HG03378 (cell line): ENCODE measurements at regions not wholly inside any gene's neighbourhood (a gene's known extent, or its start where the extent isn't known, plus 50 kb on each side); places are given as distances from the start of the nearest gene placed in this dataset.
A peak's percentile ranks its signal among the peaks of the same experiment; 100 is the strongest.

ENCODE experiments used
- ATAC-seq: cut with Tn5 transposase; IDR thresholded peaks from one replicate; pipeline ENCODE4 v1.9.1; 2021; ENCODE audit warnings: mild to moderate bottlenecking, moderate library complexity; ENCODE audit not compliant: unreplicated experiment

DNA sequence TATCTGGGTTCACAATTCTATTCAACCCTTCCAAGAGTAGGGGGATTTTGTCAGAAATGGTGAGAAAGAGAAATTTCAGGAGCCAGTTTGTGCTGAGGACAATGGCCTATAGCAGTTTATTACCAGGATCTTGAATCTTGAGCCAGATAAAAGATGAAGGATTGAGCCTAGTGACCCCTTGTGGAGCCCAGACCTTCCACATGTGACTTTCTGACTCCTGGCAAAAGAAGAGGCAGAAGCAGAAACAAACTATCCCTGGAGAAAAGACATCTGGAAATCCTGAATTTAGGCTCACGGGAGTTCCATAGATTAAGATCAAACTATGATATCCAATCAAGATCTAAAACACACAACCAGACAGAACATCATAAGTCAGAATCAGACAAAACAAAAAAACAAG is 60.9 kb upstream of the CHRM2 start:
- no peak for ATAC-seq

DNA sequence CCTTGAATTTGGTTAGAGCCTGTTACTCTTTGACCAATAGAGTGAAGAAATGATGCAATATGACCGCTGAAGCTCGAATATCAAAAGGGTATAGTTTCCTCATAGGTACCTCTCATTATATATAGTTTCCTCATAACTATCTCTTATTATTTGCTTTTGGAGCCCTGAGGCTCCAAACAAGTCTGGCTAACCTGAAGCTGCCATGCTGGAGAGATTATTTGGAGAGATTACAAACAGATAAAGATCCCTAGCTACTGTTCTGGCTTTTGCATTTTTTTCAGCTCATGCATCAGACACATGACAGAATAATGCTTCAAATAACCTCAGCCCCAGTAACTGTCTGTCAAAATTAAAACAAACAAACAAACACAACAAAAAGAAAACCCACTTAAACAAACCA is 65.4 kb upstream of the CHRM2 start:
- no peak for ATAC-seq

- ATAC-seq = no peak
Observed at GRCh38 chr7:136783934-136784333, 84.5 kb upstream of the CHRM2 start.

GRCh38 chr7:136741941-136742340 is 126.5 kb upstream of the CHRM2 start:
- no peak for ATAC-seq

DNA sequence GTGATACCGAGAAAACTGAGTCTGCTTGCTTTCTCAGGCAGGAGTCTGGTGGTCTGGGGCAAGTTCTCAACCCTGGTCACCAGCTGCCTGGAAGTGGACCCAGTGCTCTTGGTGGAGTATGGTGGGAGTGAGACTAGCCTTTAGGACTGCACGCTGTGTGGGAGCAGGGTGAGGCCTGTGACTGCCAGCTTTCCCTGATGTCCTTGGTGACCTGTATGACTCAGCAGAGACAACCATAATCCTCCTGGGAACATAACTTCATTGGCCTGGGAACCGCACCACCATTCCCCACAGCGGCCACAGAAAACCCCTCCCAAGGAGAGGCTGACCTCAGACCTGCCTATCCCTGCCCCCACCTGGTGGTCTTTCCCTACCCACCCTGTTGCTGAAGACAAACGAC is 139.5 kb upstream of the CHRM2 start:
- ATAC-seq = no peak

DNA sequence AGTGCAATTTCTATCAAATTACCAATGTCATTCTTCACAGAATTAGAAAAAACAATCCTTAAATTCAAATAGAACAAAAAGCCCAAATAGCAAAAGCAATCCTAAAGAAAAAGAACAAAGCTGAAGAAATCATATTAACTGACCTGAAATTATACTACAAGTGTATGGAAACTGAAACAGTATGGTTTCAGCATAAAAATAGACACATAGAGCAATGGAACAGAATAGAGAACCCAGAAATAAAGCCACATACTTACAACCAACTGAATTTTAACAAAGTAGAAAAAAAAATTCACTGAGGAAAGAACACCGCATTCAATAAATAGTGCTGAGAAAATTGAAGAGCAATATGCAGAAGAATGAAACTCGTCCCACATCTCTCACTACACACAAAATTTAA is 142.0 kb upstream of the CHRM2 start:
- ATAC-seq = no peak

DNA sequence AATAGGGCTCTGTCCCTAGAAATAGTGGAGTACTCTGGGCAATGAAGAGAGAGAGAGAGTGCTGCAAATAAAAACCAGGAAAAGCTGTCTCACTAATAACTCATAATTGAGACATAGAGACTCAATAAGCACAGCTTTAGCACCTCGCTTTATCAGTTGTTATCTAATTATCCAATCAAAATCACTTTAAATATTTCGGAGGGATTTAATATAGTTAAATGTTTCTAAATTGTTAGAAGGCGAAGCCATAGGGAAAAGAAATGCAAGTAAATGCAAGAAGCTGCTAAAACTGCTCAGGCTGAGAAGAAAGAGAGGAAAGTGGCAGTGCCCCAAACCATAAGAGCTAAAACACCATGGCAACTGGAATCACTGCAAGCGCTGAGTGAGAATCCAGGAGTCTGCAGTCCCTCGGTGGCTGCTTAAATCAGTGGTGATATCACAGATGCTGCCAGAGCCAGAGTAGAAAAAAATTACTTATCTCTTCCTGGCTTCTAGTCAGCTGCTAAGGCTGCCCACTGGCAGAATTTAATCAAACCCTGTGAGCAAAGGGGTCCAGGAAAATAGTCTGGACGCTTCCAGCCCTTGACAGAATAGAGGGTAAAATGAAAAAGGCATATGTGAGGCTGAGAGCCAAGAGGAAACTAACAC is 150.4 kb upstream of the CHRM2 start:
- ATAC-seq = no peak

GRCh38 chr7:136714062-136714461 is 154.4 kb upstream of the CHRM2 start:
- no peak for ATAC-seq

- ATAC-seq = no peak
Observed at GRCh38 chr7:136710751-136711150, 157.7 kb upstream of the CHRM2 start.

- no peak for ATAC-seq
Observed at GRCh38 chr7:136709876-136710275, 158.6 kb upstream of the CHRM2 start.

DNA sequence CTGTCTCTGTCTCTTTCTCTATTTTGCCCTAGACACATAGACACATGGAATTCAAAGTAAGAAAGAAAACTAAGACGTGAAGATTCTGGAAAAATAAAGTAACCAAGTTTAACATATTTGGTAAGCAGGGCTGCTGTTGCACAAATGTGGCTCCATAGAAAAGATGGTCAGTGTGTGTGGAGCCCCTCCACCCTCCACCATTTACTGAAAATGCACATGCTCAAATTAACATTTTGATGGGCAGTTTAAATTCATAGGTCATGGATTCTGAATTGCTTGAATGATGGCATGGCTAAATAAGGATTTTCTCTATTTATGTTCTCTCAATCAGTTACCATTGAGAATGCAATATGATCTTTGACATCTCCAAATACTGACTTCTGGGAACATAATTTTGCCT is 165.5 kb upstream of the CHRM2 start:
- ATAC-seq = no peak

- ATAC-seq = no peak
Observed at GRCh38 chr7:136698977-136699376, 169.5 kb upstream of the CHRM2 start.

DNA sequence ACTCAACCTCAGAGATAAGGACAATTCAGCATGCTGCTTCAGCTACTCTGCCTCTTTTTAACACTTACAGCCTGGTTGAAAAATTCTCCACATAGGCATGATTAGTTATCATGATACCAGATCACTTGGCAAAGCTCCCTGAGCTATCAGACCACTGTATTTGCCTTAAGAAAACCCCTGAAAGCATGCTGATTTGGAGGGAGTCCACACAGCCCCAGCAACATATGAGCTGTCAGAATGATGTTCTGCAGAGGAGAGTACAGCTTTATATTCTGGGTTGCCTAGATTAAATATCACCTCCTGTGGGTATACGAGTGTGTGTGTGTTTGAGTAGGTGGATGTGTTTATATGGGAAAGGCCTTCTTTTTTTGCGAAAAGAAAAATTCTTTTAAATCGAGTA is 170.2 kb upstream of the CHRM2 start:
- ATAC-seq = no peak

DNA sequence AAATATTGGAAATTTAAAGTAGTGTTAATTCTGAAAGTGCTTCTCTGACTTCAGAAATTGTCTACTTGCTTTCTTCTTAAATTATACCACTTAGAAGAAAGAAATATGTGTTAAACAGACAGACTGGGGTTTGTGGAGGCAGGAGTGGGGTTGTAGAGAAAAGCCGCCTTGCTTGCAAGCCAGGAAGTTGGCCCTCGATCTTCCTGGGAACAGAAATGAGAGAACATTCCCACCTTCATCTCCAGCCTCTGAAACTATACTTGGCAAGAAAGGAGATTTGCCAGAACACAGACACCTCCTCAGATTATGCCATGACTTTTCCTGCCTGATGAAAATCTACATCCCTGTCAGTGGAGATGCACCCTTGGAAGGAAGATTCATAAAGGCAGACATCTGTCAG is 171.2 kb upstream of the CHRM2 start:
- ATAC-seq = no peak

GRCh38 chr7:136693166-136694119 is 175.0 kb upstream of the CHRM2 start:
- no peak for ATAC-seq

DNA sequence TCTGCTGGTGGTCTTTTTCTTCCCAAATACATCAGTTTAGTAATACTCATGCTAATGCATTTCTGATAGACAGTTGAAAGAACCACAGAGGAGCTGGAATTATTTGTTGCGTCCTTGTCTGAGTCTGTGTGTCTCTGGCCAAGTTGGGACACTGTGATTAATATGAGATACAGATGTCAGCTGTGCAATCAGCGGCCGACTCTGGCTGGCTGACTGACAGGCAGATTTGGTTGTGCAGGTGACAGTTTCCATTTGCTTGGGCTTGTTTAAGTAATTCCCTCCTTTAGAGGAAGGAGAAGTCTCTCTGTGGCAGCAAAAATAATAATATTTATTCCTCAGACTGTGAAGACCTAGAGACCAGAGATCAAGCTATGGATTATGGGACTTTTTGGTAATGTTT is 176.2 kb upstream of the CHRM2 start:
- no peak for ATAC-seq

DNA sequence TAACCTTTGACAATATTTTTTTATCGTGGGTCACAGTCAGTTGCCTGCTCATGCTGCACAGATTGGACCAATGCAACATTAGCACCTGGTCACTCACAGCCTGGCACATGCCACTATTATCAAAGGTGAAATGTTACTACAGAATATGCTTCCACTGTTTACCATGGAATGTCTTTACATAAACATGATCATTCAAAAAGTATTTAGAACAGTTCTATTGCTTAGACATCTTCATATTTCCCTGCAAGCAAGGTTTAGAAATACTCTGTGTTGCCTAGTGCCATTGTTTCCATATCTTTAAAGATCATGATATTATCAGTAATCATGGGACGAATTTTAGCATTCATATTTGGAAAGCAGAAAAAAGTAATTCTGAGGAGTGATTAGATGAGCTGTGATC is 179.9 kb upstream of the CHRM2 start:
- no peak for ATAC-seq

GRCh38 chr7:136687693-136688322 is 180.6 kb upstream of the CHRM2 start:
- peak; percentile 47 for ATAC-seq

GRCh38 chr7:136685501-136686173 is 182.8 kb upstream of the CHRM2 start:
- ATAC-seq = no peak

DNA sequence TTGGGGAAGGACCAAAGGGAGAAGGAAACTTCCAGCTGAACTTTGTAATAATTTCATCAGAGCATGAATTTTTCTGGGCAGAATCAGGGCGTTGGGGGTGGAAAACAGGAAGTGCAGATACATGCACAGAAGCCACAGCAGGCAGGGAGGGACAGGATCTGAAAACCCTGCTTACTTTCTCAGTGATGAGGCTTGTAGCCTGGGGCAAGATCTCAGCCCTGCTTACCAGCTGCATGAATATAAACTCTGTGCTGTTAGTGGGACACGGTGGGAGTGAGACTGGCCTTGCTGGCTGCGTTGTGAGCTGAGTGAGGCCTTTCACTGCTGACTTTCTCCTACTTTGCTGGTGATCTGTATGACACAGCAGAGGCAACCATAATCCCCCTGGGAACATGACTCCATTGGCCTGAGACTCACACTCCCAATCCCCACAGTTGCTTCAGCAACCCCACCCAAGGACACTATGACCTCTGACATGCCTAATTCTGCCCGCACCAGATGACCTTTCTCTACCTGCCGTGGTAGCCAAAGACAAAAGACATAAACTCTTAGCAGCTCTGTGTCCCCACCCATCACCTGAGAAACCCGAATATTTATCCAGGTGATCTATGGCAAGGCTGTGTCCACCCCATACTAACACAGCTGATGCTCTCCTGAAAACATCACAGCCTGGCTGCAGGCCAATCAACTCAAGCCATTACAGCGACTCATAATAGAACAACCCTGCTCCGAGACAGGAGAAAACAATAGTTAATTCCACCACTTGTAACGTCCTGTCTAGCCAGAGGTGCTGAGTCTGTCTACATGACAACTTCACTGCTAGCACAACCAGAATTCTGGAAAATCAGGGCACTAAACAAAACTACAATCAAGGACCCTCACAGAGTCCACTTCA is 190.7 kb upstream of the CHRM2 start:
- no peak for ATAC-seq
